ENCODE measurements at regions not wholly inside any gene's neighbourhood (a gene's known extent, or its start where the extent isn't known, plus 50 kb on each side); places are given as distances from the start of the nearest gene placed in this dataset.
A peak's percentile ranks its signal among the peaks of the same experiment; 100 is the strongest.
"Not testable (repeated sequence)": the region's sequence is repeated elsewhere in the genome, so short reads cannot be mapped to it uniquely, and the experiment has no call there.

DNA sequence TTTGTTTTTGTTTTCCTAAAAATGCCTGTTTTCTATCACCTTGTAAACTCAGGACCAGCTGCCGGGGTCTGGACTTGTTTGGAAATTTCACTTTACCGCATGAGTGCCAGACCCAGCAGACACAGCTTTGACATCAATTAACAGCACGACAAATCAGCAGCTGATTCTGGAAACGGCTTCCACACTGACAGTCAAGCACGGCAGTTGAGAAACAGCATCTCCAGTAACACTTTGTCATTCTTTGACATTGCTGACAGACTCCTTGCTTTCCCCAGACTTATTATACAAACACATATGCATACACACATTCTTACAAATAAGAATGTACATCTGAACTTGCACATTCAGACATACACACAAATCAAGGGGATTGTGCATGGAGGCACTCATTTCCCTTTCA lies 1017.6 kb upstream of the HS3ST1 start:
- Histone ChIP-seq H3K27ac (ENCODE audit: low read length) (no peak overlapping the region), H3K9ac (ENCODE audit: low read length) (no peak overlapping the region), H3K9me3 (ENCODE audit: low read length) (no peaks in the 10 kb centered on the region), H3K4me3 (ENCODE audit: low read length) (peak overlapping the region; percentile 47), H3F3A (ENCODE audit: insufficient read depth, low read length, poor library complexity, severe bottlenecking) (no peaks in the 10 kb centered on the region), H3K4me2 (ENCODE audit: low read length) (peak overlapping the region; percentile 36), H3K27me3 (ENCODE audit: insufficient read depth, low read depth, low read length) (no peaks in the 10 kb centered on the region), H2AFZ (ENCODE audit: low read depth, low read length) (no peak overlapping the region), H3K79me2 (replicated peaks; ENCODE audit: insufficient read depth, low read length) (no peaks in the 10 kb centered on the region), H3K36me3 (ENCODE audit: insufficient read depth, low read length) (no peaks in the 10 kb centered on the region), H4K20me1 (ENCODE audit: insufficient read depth) (no peaks in the 10 kb centered on the region), H3K9me2 (ENCODE audit: insufficient read depth, low read length) (no peaks in the 10 kb centered on the region)
- TF ChIP-seq MXI1 (conservative IDR thresholded peaks at IDR 0.05; ENCODE audit: poor library complexity, severe bottlenecking) (no peak), POLR2AphosphoS5 (IDR thresholded peaks at IDR 0.05) (peak; percentile 86), EP300 (conservative IDR thresholded peaks at IDR 0.05; ENCODE audit: poor library complexity, severe bottlenecking) (peak; percentile 96)
- TF ChIP-seq, protein P1, sequence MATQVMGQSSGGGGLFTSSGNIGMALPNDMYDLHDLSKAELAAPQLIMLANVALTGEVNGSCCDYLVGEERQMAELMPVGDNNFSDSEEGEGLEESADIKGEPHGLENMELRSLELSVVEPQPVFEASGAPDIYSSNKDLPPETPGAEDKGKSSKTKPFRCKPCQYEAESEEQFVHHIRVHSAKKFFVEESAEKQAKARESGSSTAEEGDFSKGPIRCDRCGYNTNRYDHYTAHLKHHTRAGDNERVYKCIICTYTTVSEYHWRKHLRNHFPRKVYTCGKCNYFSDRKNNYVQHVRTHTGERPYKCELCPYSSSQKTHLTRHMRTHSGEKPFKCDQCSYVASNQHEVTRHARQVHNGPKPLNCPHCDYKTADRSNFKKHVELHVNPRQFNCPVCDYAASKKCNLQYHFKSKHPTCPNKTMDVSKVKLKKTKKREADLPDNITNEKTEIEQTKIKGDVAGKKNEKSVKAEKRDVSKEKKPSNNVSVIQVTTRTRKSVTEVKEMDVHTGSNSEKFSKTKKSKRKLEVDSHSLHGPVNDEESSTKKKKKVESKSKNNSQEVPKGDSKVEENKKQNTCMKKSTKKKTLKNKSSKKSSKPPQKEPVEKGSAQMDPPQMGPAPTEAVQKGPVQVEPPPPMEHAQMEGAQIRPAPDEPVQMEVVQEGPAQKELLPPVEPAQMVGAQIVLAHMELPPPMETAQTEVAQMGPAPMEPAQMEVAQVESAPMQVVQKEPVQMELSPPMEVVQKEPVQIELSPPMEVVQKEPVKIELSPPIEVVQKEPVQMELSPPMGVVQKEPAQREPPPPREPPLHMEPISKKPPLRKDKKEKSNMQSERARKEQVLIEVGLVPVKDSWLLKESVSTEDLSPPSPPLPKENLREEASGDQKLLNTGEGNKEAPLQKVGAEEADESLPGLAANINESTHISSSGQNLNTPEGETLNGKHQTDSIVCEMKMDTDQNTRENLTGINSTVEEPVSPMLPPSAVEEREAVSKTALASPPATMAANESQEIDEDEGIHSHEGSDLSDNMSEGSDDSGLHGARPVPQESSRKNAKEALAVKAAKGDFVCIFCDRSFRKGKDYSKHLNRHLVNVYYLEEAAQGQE (IDR thresholded peaks at IDR 0.05; ENCODE audit: borderline replicate concordance), result no peak

DNA sequence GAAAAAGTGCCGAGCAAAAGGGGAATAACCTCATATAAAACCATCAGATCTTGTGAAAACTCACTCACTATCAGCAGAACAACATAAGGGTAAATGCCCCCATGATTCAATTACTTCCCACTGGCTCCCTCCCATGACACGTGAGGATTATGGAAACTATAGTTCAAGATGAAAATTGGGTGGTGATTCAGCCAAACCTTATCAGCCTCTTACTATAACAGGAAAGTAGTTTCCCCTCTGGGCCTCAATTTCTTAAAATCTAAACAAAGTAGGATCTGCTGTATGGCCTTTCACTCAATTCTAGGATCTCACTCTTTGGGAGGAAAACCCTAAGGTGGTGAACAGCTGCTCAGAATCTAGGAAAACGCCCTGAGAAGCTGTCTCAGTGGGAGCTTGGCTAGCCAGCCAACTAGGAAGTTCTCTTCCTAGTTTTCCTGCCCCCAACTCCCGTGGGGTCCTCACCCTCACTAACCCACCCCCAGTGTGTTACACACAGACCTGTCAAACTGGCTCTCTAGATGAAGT lies 1017.1 kb upstream of the HS3ST1 start:
- H4K20me1 ChIP-seq (ENCODE audit: insufficient read depth), result no peaks in the 10 kb centered on the region
- H3K27ac ChIP-seq (ENCODE audit: low read length), result no peak overlapping the region
- H3K4me2 ChIP-seq (ENCODE audit: low read length), result peak overlapping the region; percentile 36
- H3K9me3 ChIP-seq (ENCODE audit: low read length), result no peaks in the 10 kb centered on the region
- no peaks in the 10 kb centered on the region for H3K9me2 ChIP-seq (ENCODE audit: insufficient read depth, low read length)
- no peak overlapping the region for H3K9ac ChIP-seq (ENCODE audit: low read length)
- no peaks in the 10 kb centered on the region for H3F3A ChIP-seq (ENCODE audit: insufficient read depth, low read length, poor library complexity, severe bottlenecking)
- H2AFZ ChIP-seq (ENCODE audit: low read depth, low read length), result no peak overlapping the region
- no peaks in the 10 kb centered on the region for H3K79me2 ChIP-seq (replicated peaks; ENCODE audit: insufficient read depth, low read length)
- no peaks in the 10 kb centered on the region for H3K27me3 ChIP-seq (ENCODE audit: insufficient read depth, low read depth, low read length)
- H3K36me3 ChIP-seq (ENCODE audit: insufficient read depth, low read length), result no peaks in the 10 kb centered on the region
- peak overlapping the region; percentile 47 for H3K4me3 ChIP-seq (ENCODE audit: low read length)
- no peak for TF ChIP-seq TAF1 (IDR thresholded peaks at IDR 0.05; ENCODE audit: low read depth)

DNA sequence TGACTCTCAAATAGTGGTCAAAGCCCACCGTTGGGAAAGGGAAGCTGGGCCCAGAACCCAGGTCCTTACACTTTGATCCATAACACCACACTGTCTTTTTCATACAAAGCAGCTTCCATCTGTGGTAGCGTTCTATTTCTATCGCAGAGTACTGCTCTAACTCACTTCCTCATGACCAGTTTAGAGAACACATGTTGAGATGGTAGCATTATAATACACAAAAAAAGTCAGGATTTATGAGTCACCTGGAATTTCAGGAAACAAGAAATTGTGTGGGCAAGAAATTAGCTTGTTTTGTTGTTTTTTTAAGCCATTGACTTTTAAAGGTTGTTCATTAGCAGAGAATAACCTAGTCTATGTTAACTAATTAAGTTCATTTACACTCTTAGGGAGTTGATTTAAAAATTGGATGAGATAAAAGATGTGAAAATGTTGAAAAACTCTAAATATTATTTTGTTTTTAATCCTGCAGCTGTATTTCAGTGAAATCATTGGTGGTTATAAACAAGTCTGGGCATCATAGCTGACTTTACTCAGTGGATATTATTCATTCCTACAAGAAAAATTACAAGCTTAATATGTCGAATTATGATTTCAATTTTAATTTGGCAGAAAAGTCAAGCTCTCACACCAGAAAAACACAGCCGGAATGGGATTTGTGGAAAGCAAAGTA lies 1011.1 kb upstream of the HS3ST1 start:
- Histone ChIP-seq H3K27me3 (ENCODE audit: insufficient read depth, low read depth, low read length) (no peaks in the 10 kb centered on the region), H3K9me3 (ENCODE audit: low read length) (no peaks in the 10 kb centered on the region), H3K27ac (ENCODE audit: low read length) (no peak overlapping the region), H3K9me2 (ENCODE audit: insufficient read depth, low read length) (no peaks in the 10 kb centered on the region), H3F3A (ENCODE audit: insufficient read depth, low read length, poor library complexity, severe bottlenecking) (no peaks in the 10 kb centered on the region), H4K20me1 (ENCODE audit: insufficient read depth) (no peaks in the 10 kb centered on the region), H3K4me2 (ENCODE audit: low read length) (no peak overlapping the region), H3K4me3 (ENCODE audit: low read length) (no peak overlapping the region), H3K79me2 (replicated peaks; ENCODE audit: insufficient read depth, low read length) (no peaks in the 10 kb centered on the region), H3K9ac (ENCODE audit: low read length) (no peak overlapping the region), H3K36me3 (ENCODE audit: insufficient read depth, low read length) (no peaks in the 10 kb centered on the region), H2AFZ (ENCODE audit: low read depth, low read length) (no peak overlapping the region)
- TF ChIP-seq, protein P2, sequence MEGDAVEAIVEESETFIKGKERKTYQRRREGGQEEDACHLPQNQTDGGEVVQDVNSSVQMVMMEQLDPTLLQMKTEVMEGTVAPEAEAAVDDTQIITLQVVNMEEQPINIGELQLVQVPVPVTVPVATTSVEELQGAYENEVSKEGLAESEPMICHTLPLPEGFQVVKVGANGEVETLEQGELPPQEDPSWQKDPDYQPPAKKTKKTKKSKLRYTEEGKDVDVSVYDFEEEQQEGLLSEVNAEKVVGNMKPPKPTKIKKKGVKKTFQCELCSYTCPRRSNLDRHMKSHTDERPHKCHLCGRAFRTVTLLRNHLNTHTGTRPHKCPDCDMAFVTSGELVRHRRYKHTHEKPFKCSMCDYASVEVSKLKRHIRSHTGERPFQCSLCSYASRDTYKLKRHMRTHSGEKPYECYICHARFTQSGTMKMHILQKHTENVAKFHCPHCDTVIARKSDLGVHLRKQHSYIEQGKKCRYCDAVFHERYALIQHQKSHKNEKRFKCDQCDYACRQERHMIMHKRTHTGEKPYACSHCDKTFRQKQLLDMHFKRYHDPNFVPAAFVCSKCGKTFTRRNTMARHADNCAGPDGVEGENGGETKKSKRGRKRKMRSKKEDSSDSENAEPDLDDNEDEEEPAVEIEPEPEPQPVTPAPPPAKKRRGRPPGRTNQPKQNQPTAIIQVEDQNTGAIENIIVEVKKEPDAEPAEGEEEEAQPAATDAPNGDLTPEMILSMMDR (IDR thresholded peaks at IDR 0.05; ENCODE audit: poor library complexity, severe bottlenecking), result no peak
- TF ChIP-seq, protein P1 (IDR thresholded peaks at IDR 0.05; ENCODE audit: borderline replicate concordance), result no peak
- no peak for TF ChIP-seq POLR2AphosphoS5 (IDR thresholded peaks at IDR 0.05)
- TF ChIP-seq SMC3 (conservative IDR thresholded peaks at IDR 0.05; ENCODE audit: poor library complexity), result no peak
- no peak for TF ChIP-seq EZH2 (IDR thresholded peaks at IDR 0.05; ENCODE audit: borderline replicate concordance, insufficient read depth, low read length, poor library complexity, severe bottlenecking)
- no peak for TF ChIP-seq EP300 (conservative IDR thresholded peaks at IDR 0.05; ENCODE audit: poor library complexity, severe bottlenecking)
- TF ChIP-seq MXI1 (conservative IDR thresholded peaks at IDR 0.05; ENCODE audit: poor library complexity, severe bottlenecking), result no peak
- TF ChIP-seq RAD21 (conservative IDR thresholded peaks at IDR 0.05), result no peak
- no peak for TF ChIP-seq TAF1 (IDR thresholded peaks at IDR 0.05; ENCODE audit: low read depth)

DNA sequence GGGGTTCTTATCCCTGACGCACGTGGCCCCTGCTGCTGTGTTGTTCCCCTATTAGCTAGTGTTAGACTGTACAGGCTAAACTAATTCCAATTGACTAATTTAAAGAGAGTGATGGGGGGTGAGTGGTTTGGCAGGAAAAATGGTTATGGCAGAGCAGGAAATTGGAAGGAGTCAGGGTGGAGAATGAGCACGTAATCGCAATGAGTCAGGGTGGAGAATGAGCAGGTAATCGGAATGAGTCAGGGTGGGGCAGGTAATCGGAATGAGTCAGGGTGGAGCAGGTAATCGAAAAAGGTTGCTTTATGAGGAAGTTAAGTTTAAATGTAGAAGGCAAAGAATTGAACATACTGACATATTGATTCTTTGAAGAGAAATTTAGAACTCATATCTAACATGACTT lies 1002.6 kb upstream of the HS3ST1 start:
- not testable (repeated sequence) for H3K79me2 ChIP-seq (replicated peaks; ENCODE audit: insufficient read depth, low read length); H3K9me3 ChIP-seq (ENCODE audit: low read length); H3K9me2 ChIP-seq (ENCODE audit: insufficient read depth, low read length); H4K20me1 ChIP-seq (ENCODE audit: insufficient read depth); H3F3A ChIP-seq (ENCODE audit: insufficient read depth, low read length, poor library complexity, severe bottlenecking); H3K27ac ChIP-seq (ENCODE audit: low read length); H3K4me3 ChIP-seq (ENCODE audit: low read length); H3K4me2 ChIP-seq (ENCODE audit: low read length); H3K9ac ChIP-seq (ENCODE audit: low read length); H3K27me3 ChIP-seq (ENCODE audit: insufficient read depth, low read depth, low read length); H3K36me3 ChIP-seq (ENCODE audit: insufficient read depth, low read length); H2AFZ ChIP-seq (ENCODE audit: low read depth, low read length)
